ENCODE measurements at regions not wholly inside any gene's neighbourhood (a gene's known extent, or its start where the extent isn't known, plus 50 kb on each side); places are given as distances from the start of the nearest gene placed in this dataset.

- DNase-seq (ENCODE audit: low spot score): no peak
Observed at GRCh38 chr3:64464955-64465354, 222.8 kb downstream of the ADAMTS9 start.

GRCh38 chr3:64463981-64464380, 223.8 kb downstream of the ADAMTS9 start:
- DNase-seq (ENCODE audit: low spot score): peak; percentile 97

GRCh38 chr3:64462203-64462602, 225.6 kb downstream of the ADAMTS9 start:
- DNase-seq (ENCODE audit: low spot score): no peak

GRCh38 chr3:64460877-64461276, 226.9 kb downstream of the ADAMTS9 start:
- DNase-seq (ENCODE audit: low spot score): no peak

GRCh38 chr3:64460141-64460730, 227.6 kb downstream of the ADAMTS9 start:
- DNase-seq (ENCODE audit: low spot score): no peak

- DNase-seq (ENCODE audit: low spot score): no peak
Observed at GRCh38 chr3:64459711-64460110, 228.1 kb downstream of the ADAMTS9 start.

- DNase-seq (ENCODE audit: low spot score): no peak
Observed at GRCh38 chr3:64457811-64458210, 230.0 kb downstream of the ADAMTS9 start.

- DNase-seq (ENCODE audit: low spot score): no peak
Observed at GRCh38 chr3:64456674-64457073, 231.1 kb downstream of the ADAMTS9 start.

DNA sequence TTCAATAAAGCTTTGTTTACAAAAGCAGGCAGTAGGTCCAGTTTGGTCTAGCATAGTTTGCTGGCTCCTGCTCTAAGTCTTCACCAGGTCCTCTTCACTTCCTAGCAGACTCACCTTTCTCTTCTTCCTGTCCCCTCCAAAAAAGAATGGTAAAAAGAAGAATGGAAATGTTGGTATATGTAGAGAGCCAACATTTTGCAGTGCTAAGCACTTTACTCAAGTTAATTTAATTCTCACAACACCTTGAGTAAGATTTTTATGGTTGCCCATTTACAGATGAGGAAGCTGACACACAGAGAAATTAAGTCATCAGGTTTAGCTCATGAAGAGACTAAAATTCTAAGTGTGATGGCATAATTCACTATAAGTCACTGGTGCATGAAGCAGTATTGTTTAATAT, 230.1 kb upstream of the PRICKLE2 start:
- DNase-seq (ENCODE audit: low spot score): no peak

DNA sequence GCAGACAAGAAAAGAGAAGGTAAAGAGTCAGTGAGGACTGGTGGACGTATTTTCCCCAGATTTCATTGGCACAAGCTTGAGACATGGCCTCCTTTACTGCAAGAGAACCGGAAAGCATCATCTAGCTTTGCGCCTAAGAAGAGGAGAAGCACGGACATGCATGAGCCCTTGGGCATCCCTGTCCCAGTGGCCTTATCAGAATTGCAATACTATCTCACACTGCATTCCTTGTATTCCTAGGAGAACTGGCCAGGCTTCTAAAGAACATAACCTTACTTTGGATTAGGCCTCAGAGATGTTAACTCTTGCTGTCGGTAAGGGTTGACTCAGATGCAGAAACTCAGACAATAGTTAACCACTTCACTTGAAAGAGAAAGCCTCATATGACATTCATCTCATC, 229.5 kb upstream of the PRICKLE2 start:
- DNase-seq (ENCODE audit: low spot score): no peak

DNA sequence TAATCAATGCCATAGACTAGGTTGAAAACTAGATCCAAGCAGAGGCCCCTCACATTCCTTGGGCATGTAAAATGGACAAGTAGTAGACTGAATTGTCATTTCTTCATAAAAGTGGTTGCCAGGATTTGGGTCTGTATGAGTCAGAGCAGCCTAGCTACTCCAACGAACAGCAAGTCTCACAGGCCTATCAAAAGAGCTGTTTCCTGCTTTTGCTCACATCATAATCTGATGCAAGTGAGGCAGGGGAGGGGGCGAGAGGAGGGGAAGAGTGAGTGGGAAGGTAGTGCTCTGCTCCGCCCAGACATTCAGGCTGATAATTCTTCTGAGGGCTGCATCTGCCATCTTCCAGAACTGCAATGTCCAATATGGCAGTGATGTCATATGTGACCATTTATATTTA, 228.9 kb upstream of the PRICKLE2 start:
- no peak for DNase-seq (ENCODE audit: low spot score)

- DNase-seq (ENCODE audit: low spot score): no peak
Observed at GRCh38 chr3:64451283-64452012, 226.2 kb upstream of the PRICKLE2 start.

DNA sequence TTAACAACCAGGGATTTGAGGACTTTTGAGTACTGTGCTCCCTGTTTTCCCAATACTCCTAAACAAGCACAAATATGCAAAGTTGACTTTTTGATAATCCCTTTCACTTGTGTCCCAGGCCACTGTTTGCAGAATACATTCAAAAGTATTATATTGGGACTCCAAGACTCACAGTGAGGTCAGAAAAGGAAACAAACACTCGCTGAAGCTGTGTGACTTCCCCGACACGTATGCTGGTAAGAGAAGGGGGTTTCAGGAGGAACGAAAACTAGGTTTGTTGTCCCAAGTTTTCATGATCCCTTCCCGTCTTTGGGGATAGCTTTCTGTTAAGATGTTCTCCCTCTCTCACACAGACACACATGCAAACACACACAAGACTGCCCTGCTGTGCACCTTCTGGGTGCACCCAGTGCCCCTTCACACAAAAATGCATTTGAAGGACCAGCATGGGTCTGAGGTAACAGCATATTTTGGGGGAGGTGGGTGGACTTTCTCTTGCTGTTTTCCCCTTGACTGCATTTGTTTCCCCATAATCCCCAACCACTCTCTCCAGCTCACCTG, 225.2 kb upstream of the PRICKLE2 start:
- no peak for DNase-seq (ENCODE audit: low spot score)

DNA sequence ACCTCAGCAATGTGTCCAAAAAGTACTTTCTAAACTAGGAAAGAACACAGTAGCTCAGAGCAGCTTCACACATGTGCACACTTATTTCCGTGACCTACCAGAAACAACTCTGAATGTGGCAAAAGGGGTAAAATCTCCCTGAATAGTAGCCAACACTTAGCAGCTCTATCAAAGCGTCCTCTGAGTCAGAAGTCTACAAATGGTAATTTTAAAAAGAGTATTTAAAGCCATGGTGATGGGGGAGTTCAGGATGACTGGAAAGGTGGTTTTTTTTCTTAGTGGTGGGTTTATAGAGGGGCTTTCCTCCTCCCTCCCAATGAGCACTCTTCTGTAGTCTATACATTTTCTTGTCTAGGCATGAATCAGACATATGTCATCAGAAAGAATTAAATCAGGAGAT, 223.8 kb upstream of the PRICKLE2 start:
- no peak for DNase-seq (ENCODE audit: low spot score)

GRCh38 chr3:64445944-64446300, 220.7 kb upstream of the PRICKLE2 start:
- DNase-seq (ENCODE audit: low spot score): no peak

DNA sequence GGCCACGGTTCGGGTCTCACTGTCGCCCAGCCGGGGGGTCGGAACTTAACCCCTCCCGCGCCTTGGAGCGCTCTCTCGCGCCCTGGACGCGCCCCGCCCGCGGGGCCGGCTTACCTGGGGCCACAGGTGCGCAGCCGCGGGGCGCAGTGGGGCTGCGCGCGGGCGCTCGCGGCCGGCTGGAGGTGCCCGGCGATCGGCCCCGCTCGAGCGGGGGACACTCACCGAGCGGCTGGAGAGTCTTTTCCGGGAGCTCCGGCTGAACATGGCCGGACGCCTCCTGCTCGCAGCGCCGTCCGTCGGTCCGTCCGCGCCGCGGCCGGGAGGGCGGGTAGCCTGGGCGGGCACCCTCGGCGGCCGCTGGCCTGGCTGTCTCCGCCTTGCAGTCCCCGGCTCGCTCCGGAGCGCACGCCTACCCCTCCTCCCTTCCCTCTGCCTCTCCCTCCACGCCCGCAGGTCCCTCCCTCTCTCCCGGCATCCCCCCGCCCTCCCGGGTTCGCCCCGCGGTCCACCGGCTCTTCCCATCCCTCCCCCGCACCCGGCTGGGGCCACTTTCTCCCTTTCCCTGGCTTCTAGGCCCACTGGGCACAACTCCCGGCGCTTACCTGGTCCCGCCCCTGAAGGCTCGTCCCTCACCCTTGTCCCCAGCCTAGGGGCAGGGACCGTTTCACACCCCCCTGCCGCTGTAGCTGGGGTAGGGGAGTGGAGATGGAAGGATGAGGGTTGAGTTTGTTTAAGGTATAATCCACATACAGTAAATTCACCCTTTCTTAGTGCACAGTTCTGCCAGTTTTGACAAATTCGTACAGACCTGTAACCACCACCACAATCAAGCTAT, 220.1 kb upstream of the PRICKLE2 start:
- DNase-seq (ENCODE audit: low spot score): no peak

- no peak for DNase-seq (ENCODE audit: low spot score)
Observed at GRCh38 chr3:64444490-64445108, 219.3 kb upstream of the PRICKLE2 start.

DNA sequence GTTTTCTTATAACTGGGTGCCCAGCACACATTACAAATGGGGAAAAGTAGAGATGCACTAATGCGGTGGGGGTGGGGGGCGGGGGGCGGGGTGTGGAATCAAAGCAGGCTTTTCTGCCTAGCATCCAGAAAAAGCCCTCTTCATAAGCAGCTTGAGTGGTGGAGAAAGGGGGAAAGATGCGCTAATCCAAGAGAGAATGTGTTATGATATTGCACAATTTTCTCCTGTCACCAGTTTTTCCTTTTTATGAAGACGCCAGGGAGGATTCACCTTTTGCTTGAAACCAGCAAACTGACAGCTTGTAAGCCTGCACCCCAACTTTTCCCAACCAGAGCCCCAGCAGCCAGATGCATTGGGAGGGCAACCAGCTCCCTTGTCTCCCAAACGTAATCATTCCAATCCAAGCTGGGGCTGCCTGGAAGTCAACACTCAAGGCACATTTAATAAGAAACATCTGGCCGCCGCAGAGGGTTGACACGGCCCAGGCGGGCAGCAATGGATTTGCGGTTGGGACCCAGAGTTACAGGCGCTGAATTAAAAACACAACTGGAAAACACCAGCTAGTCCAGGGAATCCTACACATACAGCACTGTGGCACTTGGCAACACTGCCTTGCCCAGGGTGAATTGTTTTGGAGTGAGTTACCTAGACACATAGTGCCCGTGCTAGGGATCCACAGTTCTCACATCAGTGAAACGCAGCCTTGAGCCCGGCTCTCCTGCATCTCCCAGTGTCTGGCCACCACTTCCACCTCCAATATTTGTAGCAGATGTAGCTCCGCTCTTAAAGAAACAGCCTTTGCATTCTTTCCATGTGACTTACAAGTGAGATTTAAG, 218.5 kb upstream of the PRICKLE2 start:
- DNase-seq (ENCODE audit: low spot score): no peak

- no peak for DNase-seq (ENCODE audit: low spot score)
Observed at GRCh38 chr3:64441861-64442260, 216.6 kb upstream of the PRICKLE2 start.

DNA sequence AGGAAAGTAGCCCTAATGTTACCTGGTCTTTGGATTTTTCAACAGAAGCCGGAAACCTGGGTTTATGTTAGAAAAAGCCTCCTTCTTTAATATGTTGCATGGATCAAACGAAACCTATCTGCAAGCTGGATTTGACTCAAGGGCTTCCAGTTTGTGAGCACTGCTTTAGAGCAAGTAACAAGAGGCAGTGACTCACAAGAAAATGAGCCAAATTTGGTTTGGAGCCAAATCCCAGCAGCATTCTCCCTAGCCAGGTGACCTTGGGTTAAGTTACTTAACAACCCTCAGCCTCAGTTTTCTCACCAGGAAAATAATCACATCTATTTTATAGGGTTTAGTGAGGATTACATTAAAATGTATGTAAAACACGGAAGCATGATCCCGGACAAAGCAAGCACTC, 215.2 kb upstream of the PRICKLE2 start:
- peak; percentile 36 for DNase-seq (ENCODE audit: low spot score)

- peak; percentile 70 for DNase-seq (ENCODE audit: low spot score)
Observed at GRCh38 chr3:64438812-64439211, 213.5 kb upstream of the PRICKLE2 start.

Data from pons (tissue), 1 donor.